NB4 (cell line): ENCODE measurements at regions not wholly inside any gene's neighbourhood (a gene's known extent, or its start where the extent isn't known, plus 50 kb on each side); places are given as distances from the start of the nearest gene placed in this dataset.

ENCODE experiments used
- DNase-seq: peaks from one replicate; pipeline ENCODE4 v3.0.0; 2010; ENCODE audit warnings: low read depth
- H3K4me3 ChIP-seq: one replicate; pipeline ENCODE4 v1.5.1; 2011; ENCODE audit warnings: mild to moderate bottlenecking, low read depth, low read length, moderate library complexity
- MYC ChIP-seq: IDR thresholded peaks from 2 replicates; pipeline ENCODE4 v1.6.1; 2011; ENCODE audit warnings: low read depth, low read length
- POLR2A ChIP-seq: IDR thresholded peaks from 2 replicates; pipeline ENCODE4 v1.6.1; 2011; ENCODE audit warnings: mild to moderate bottlenecking; ENCODE audit not compliant: insufficient read length; ENCODE audit errors: extremely low read depth
- TF ChIP-seq, protein P1 (sequence below): IDR thresholded peaks from 2 replicates; pipeline ENCODE4 v1.6.1; 2011; ENCODE audit warnings: low read depth, low read length
- TF ChIP-seq, protein P2 (sequence below): IDR thresholded peaks from one replicate; pipeline ENCODE4 v1.5.1; 2012; ENCODE audit warnings: low read depth, low read length

DNA sequence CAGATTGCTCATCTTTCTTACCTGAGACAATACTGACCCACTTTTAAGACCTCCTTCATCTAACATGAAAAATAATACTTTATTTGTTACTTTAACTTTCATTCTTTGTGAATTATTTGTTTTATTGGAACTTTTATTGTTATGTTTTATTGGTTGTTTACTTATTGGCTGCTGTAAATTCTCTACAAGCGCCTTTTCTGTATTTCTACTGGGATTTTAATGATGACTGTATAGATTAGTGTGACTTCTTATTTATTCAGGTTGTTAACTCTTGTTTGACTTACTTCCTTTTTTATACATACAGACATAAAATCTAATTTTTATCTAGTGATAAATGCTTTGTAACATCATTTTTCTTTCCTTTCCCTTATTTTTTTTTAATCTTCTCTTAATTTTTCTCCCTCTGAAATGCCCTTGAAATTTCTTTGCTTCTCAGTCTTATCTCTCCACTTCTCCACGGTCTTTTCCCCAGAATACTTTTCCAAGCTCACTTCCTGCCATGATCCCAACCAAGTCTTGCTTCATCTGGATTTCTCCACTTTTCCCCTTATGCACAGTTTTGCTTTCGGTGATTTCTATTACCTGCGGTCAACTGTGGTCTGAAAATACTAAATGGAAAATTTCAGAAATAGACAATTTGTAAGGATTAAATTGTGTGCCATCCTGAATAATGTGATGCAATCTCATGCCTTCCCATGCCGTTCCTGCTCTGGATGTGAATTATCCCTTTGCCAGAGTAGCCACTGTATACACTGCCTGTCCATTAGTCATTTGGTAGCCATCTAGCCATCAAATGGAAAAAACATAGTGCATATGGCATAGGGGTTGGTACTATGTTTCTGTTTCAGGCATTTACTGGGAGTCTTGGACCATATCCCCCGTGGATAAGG, 265.9 kb downstream of the PRL start:
- DNase-seq, result no peak
- TF ChIP-seq, protein P1, sequence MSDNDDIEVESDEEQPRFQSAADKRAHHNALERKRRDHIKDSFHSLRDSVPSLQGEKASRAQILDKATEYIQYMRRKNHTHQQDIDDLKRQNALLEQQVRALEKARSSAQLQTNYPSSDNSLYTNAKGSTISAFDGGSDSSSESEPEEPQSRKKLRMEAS, result no peak
- TF ChIP-seq POLR2A, result no peak
- TF ChIP-seq, protein P2, sequence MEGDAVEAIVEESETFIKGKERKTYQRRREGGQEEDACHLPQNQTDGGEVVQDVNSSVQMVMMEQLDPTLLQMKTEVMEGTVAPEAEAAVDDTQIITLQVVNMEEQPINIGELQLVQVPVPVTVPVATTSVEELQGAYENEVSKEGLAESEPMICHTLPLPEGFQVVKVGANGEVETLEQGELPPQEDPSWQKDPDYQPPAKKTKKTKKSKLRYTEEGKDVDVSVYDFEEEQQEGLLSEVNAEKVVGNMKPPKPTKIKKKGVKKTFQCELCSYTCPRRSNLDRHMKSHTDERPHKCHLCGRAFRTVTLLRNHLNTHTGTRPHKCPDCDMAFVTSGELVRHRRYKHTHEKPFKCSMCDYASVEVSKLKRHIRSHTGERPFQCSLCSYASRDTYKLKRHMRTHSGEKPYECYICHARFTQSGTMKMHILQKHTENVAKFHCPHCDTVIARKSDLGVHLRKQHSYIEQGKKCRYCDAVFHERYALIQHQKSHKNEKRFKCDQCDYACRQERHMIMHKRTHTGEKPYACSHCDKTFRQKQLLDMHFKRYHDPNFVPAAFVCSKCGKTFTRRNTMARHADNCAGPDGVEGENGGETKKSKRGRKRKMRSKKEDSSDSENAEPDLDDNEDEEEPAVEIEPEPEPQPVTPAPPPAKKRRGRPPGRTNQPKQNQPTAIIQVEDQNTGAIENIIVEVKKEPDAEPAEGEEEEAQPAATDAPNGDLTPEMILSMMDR, result no peak
- no peak for TF ChIP-seq MYC
- H3K4me3 ChIP-seq, result no peak overlapping the region

DNA sequence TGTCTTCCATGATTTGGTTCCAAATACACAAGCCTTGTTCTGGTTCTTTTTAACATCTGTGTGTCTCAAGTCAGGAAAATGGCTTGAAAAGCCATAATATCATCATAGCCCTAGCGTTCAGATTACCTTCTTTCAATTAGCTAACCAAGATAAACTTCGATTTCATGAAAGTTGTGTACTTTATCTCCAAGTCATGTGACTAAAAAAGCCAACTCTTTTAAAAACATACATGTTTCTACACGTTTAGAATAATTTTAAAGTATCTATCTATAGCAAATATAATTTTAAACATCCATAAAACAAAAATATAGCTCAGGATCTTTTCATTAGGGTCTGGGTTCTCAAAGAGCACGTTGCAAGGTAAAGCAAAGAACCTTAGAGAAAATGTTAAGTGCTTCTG, 261.1 kb downstream of the PRL start:
- TF ChIP-seq, protein P1, result no peak
- no peak for TF ChIP-seq MYC
- no peak for TF ChIP-seq POLR2A
- TF ChIP-seq, protein P2, result no peak
- no peak overlapping the region for H3K4me3 ChIP-seq

DNA sequence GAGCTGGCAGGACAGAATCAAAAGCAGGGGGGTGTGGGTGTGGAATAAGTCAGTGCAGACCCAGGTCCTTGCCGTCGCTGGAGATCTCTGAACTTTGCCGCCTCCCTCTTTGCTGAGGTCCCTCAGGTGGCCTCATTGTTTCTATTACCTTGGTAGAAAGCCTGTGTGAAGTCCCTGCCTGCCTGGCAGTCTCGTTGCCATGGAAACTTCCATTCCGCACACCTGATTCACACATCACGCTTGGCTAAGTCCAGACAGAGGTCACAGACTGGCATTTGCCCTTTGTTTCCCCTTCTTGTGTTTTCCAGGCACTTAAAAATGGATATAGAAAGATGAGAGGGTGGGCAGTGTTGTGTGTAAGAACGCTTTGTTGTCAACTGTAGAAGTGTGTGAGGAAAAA, 260.6 kb downstream of the PRL start:
- DNase-seq, result no peak
- TF ChIP-seq MYC (no peak), POLR2A (no peak)
- TF ChIP-seq, protein P2, result no peak
- TF ChIP-seq, protein P1, result no peak
- no peak overlapping the region for H3K4me3 ChIP-seq

More for the DNA sequence above, 261.1 kb downstream of the PRL start:
- no peak for DNase-seq

DNA sequence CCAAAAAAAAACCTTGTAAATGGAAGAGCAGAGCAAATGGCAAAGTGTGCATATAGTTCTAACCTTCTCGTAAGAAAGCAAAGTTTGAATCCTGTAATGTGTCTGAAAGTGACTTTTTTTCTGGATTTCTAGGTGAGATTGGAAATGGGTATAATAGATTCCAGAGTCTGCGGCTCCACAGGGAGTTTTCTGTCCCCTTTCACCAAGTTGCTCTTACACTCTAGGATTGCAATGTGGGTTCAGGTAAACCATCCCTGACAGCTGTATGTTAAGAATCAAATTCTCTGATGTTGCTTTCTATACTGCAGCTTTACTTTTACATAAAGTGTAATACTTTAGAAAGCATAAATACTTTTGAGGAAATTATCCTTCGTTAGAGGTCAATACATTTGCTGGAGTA, 260.1 kb downstream of the PRL start:
- no peak for TF ChIP-seq MYC
- TF ChIP-seq, protein P2, result no peak
- no peak for TF ChIP-seq POLR2A
- TF ChIP-seq, protein P1, result no peak
- DNase-seq, result no peak
- H3K4me3 ChIP-seq, result no peak overlapping the region

DNA sequence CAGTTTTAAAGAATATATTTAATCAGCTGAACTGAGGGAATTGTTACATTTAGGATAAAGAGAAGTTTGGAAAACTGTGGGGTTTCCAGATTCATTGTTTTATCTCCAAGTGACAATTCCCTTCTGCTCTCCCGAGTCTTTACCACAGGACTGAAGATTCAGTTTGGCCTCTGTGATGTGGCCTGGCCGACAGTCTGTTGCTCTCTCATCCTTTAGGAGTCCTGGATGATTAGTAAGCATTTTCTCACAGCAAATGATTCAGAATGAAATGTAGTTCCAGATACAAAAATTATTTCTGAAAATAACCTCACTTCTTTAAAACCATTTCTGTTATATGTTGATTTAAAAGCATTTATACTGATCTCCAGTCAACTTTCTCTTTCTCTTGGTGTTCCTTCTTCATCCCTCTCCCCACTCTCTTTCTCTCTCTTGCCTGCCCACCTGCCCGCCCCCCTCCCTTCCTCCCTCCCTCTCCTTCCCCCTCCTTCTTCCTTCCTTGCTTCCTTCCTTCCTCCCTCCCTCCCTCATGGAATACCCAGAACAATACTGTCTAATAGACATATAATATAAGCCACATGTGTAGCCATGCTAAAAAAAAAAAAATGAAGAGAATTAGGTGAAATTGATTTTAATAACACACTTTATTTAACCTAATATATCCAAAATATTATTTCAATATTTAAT, 254.9 kb downstream of the PRL start:
- no peak for DNase-seq
- TF ChIP-seq, protein P2, result no peak
- TF ChIP-seq, protein P1, result no peak
- TF ChIP-seq MYC, result no peak
- no peak for TF ChIP-seq POLR2A
- no peak overlapping the region for H3K4me3 ChIP-seq
